ENCODE measurements at regions not wholly inside any gene's neighbourhood (a gene's known extent, or its start where the extent isn't known, plus 50 kb on each side); places are given as distances from the start of the nearest gene placed in this dataset.

GRCh38 chr2:215683295-215683694, 247.4 kb upstream of the FN1 start:
- TF ChIP-seq CTCF (IDR thresholded peaks at IDR 0.05) (no peak), POLR2A (IDR thresholded peaks at IDR 0.05) (no peak)
